Esophagus muscularis mucosa (tissue), 4 donors: ENCODE measurements at regions not wholly inside any gene's neighbourhood (a gene's known extent, or its start where the extent isn't known, plus 50 kb on each side); places are given as distances from the start of the nearest gene placed in this dataset.

Experiments
- CTCF ChIP-seq, 3 experiments: fragments of 200-600 bp in 2 of 3; fragments of 450-650 bp in 1 of 3; sonication (generic) in 2 of 3; IDR thresholded peaks; one replicate each; pipeline ENCODE4 v1.5.1; 2017 to 2019; ENCODE audit warnings: antibody characterized with exemption in 3 of 3, mild to moderate bottlenecking in 2 of 3, moderate library complexity in 1 of 3
- EP300 ChIP-seq: sonication (generic); formaldehyde crosslinking; IDR thresholded peaks from one replicate; pipeline ENCODE4 v1.6.1; 2017; ENCODE audit warnings: antibody characterized with exemption
- POLR2A ChIP-seq: fragments of 450-650 bp; IDR thresholded peaks from one replicate; pipeline ENCODE4 v1.6.1; 2017; ENCODE audit warnings: antibody characterized with exemption, moderate library complexity, mild to moderate bottlenecking, low read depth
- POLR2AphosphoS5 ChIP-seq, 2 donors: sonication (generic); formaldehyde crosslinking; IDR thresholded peaks; one replicate each; pipeline ENCODE4 v1.6.1; 2017; ENCODE audit warnings: antibody characterized with exemption in 2 of 2

GRCh38 chr12:45575417-45575816 is 154.1 kb upstream of the ARID2 start:
- TF ChIP-seq CTCF (IDR thresholded peaks at IDR 0.05) (no peak), POLR2A (no peak), EP300 (no peak), POLR2AphosphoS5 (IDR thresholded peaks at IDR 0.05) (no peak)
